CD14-positive monocyte (primary cell): ENCODE measurements at regions not wholly inside any gene's neighbourhood (a gene's known extent, or its start where the extent isn't known, plus 50 kb on each side); places are given as distances from the start of the nearest gene placed in this dataset.

ENCODE experiments used
- DNase-seq, 3 donors: peaks; one replicate each; pipeline ENCODE4 v3.0.0-alpha.2; 2011 to 2022
- H2AFZ ChIP-seq: 2 replicates; pipeline ENCODE4 v1.6.0; 2012; ENCODE audit warnings: mild to moderate bottlenecking, low read depth, low read length, inconsistent platforms; ENCODE audit not compliant: insufficient read depth, poor library complexity, severe bottlenecking
- H3K27ac ChIP-seq, 2 donors: 1 replicate in 1 of 2; 2 replicates in 1 of 2; pipeline ENCODE4 v1.5.1; 2012 to 2013; ENCODE audit warnings: low read length in 2 of 2, control low read depth in 1 of 2, inconsistent platforms in 1 of 2, low read depth in 1 of 2, mild to moderate bottlenecking in 1 of 2
- H3K27me3 ChIP-seq, 2 donors: one replicate each; pipeline versions ENCODE4 v1.6.0 to v1.6.1; 2011 to 2013; ENCODE audit warnings: low read length in 2 of 2; ENCODE audit not compliant: control insufficient read depth in 2 of 2, insufficient read depth in 2 of 2
- H3K36me3 ChIP-seq, 2 donors: replicated peaks in 1 of 2; 1 replicate in 1 of 2; 2 replicates in 1 of 2; pipeline versions ENCODE4 v1.5.1 to v1.6.1; 2012 to 2013; ENCODE audit warnings: low read length in 2 of 2, control low read depth in 1 of 2, inconsistent platforms in 1 of 2, mild to moderate bottlenecking in 1 of 2; ENCODE audit not compliant: insufficient read depth in 2 of 2, control insufficient read depth in 1 of 2
- H3K4me1 ChIP-seq, 2 donors: 1 replicate in 1 of 2; 2 replicates in 1 of 2; pipeline versions ENCODE4 v1.5.1 to v1.6.1; 2012 to 2013; ENCODE audit warnings: low read length in 2 of 2, control low read depth in 1 of 2, inconsistent platforms in 1 of 2, mild to moderate bottlenecking in 1 of 2, moderate library complexity in 1 of 2; ENCODE audit not compliant: insufficient read depth in 2 of 2, control insufficient read depth in 1 of 2
- H3K4me2 ChIP-seq: replicated peaks from 2 replicates; pipeline ENCODE3; 2012; ENCODE audit warnings: low read length, moderate library complexity, mild to moderate bottlenecking; ENCODE audit not compliant: poor library complexity, severe bottlenecking; ENCODE audit errors: extremely low read depth
- H3K4me3 ChIP-seq, 3 experiments: fragments of 200-600 bp in 1 of 3; sonication (generic) in 1 of 3; replicated peaks in 1 of 3; 1 replicate in 2 of 3; 2 replicates in 1 of 3; pipeline ENCODE4 v1.5.1; 2011 to 2013; ENCODE audit warnings: low read length in 3 of 3, mild to moderate bottlenecking in 3 of 3, control low read depth in 2 of 3, low read depth in 2 of 3, inconsistent platforms in 1 of 3, moderate library complexity in 1 of 3
- H3K79me2 ChIP-seq: 2 replicates; pipeline ENCODE4 v1.6.0; 2012; ENCODE audit warnings: mild to moderate bottlenecking, control low read depth, inconsistent platforms, low read length, moderate library complexity; ENCODE audit not compliant: insufficient read depth
- H3K9ac ChIP-seq: 2 replicates; pipeline ENCODE4 v1.6.0; 2017; ENCODE audit warnings: low read length, mild to moderate bottlenecking; ENCODE audit not compliant: insufficient read depth, poor library complexity, severe bottlenecking
- H3K9me3 ChIP-seq, 2 donors: replicated peaks in 1 of 2; 1 replicate in 1 of 2; 2 replicates in 1 of 2; pipeline versions ENCODE4 v1.5.1 to v1.6.1; 2012 to 2013; ENCODE audit warnings: low read length in 2 of 2, control low read depth in 1 of 2; ENCODE audit not compliant: control insufficient read depth in 1 of 2, insufficient read depth in 1 of 2
- H4K20me1 ChIP-seq: 2 replicates; pipeline ENCODE4 v1.6.0; 2012; ENCODE audit warnings: mild to moderate bottlenecking, low read length, control low read depth, moderate library complexity; ENCODE audit not compliant: insufficient read depth
- H3K27ac Mint-ChIP-seq, 7 donors: one replicate each; pipeline ENCODE4 v1.8.0; 2020; ENCODE audit warnings: mild to moderate bottlenecking in 7 of 7, mixed read lengths in 7 of 7, moderate library complexity in 6 of 7, inconsistent platforms in 2 of 7
- H3K27me3 Mint-ChIP-seq, 3 donors: one replicate each; pipeline ENCODE4 v1.8.0; 2021 to 2022; ENCODE audit warnings: low read depth in 3 of 3, mild to moderate bottlenecking in 3 of 3, mixed read lengths in 3 of 3, moderate library complexity in 3 of 3, inconsistent platforms in 1 of 3
- H3K36me3 Mint-ChIP-seq, 2 donors: one replicate each; pipeline ENCODE4 v1.8.0; 2020; ENCODE audit warnings: mixed read lengths in 2 of 2, inconsistent platforms in 1 of 2, mild to moderate bottlenecking in 1 of 2
- H3K4me1 Mint-ChIP-seq: one replicate; pipeline ENCODE4 v1.8.0; 2020; ENCODE audit warnings: mild to moderate bottlenecking, mixed read lengths
- H3K4me3 Mint-ChIP-seq, 2 donors: one replicate each; pipeline ENCODE4 v1.8.0; 2020; ENCODE audit warnings: mild to moderate bottlenecking in 2 of 2, mixed read lengths in 2 of 2, moderate library complexity in 1 of 2
- H3K9me3 Mint-ChIP-seq, 7 donors: one replicate each; pipeline ENCODE4 v1.8.0; 2020 to 2022; ENCODE audit warnings: mixed read lengths in 7 of 7, mild to moderate bottlenecking in 6 of 7, moderate library complexity in 6 of 7, inconsistent platforms in 2 of 7
- CTCF ChIP-seq: fragments of 200-600 bp; IDR thresholded peaks from one replicate; pipeline ENCODE4 v1.8.0; 2022; ENCODE audit warnings: antibody characterized with exemption, mild to moderate bottlenecking
- WGBS: methylation state at CpG from one replicate; pipeline ENCODE4 v1.1.5; 2013; ENCODE audit warnings: missing lambda C conversion rate; ENCODE audit not compliant: insufficient coverage; 5-methylcytosine and 5-hydroxymethylcytosine counted together
- intact Hi-C, 2 donors: fragments of 100-400 bp; cut with micrococcal nuclease; formaldehyde crosslinking; loops; one replicate each; pipeline versions ENCODE4 v1.15.0 to v1.15.1; 2023

DNA sequence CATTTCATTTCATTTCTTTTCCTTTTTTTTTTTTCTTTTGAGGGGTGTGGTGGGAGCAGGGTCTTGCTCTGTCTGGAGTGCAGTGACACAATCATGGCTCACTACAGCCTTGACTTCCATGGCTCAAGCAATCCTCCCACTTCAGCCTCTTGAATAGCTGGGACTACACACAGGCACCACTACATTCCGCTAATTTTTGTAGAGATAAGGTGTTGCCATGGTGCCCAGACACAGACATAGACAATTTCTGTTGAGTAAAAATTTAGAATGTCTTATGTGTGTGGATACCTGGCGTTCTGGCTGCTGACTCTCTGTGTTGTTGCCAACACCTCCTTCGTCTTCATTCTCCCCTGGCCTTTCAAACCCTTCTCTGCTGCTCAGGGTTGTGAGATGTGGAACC is 54.0 kb upstream of the PRSS58 start:
- Mint-ChIP-seq H3K27ac (no peak overlapping the region), H3K4me3 (no peak overlapping the region)
- no CpG with 5 or more reads among the region's 3 CpGs for WGBS

DNA sequence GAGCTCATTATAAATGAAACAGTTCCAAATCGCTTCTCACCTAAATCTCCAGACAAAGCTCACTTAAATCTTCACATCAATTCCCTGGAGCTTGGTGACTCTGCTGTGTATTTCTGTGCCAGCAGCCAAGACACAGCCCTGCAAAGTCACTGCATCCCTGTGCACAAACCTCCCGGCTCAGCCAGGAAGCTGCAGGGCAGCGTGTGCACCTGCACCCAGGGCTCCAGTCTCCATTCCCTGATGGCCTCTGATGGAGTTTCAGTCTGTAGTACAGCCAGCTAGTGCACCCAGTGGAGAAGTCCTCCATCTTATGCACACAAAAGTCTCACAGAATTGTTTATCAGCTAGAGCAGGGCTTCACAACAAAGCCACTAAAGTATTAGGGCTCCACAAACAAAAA is 51.1 kb upstream of the PRSS58 start:
- Histone ChIP-seq H3K9ac (no peak overlapping the region), H3K4me3 (no peak overlapping the region), H2AFZ (no peak overlapping the region), H3K27ac (no peak overlapping the region), H4K20me1 (no peaks in the 10 kb centered on the region), H3K27me3 (no peaks in the 10 kb centered on the region), H3K4me1 (peaks cover 4 to 5% of the 10 kb centered on the region in 2 donors), H3K79me2 (no peaks in the 10 kb centered on the region), H3K4me2 (no peak overlapping the region), H3K9me3 (no peaks in the 10 kb centered on the region), H3K36me3 (no peaks in the 10 kb centered on the region)
- 51% methylated on average over 2 of the region's 3 CpGs for WGBS
- Mint-ChIP-seq H3K4me1 (peaks cover 23% of the 10 kb centered on the region), H3K27ac (no peak overlapping the region), H3K27me3 (peaks cover 7 to 10% (median 9%) of the 10 kb centered on the region in 3 donors), H3K36me3 (no peaks in the 10 kb centered on the region), H3K9me3 (peaks cover 0 to 2% (median 0%) of the 10 kb centered on the region in 7 donors), H3K4me3 (no peak overlapping the region)
- no peak for TF ChIP-seq CTCF
- intact Hi-C loops = loop anchor here (1.0 to 2.0 kb wide), 2 partner anchors 35 to 36 kb away; no protein-coding TSS in a partner anchor
- DNase-seq = no peak

More for the DNA sequence above, 54.0 kb upstream of the PRSS58 start:
- Mint-ChIP-seq H3K27me3 (peaks cover 8 to 10% (median 10%) of the 10 kb centered on the region in 3 donors), H3K4me1 (peaks cover 13% of the 10 kb centered on the region), H3K36me3 (no peaks in the 10 kb centered on the region), H3K9me3 (peaks cover 0 to 2% (median 0%) of the 10 kb centered on the region in 7 donors)
- no peaks in the 10 kb centered on the region for H3K36me3 ChIP-seq
- no peaks in the 10 kb centered on the region for H3K79me2 ChIP-seq
- no peak overlapping the region for H3K9ac ChIP-seq
- intact Hi-C loops = no loop called here
- no peak overlapping the region for H3K4me3 ChIP-seq
- H3K9me3 ChIP-seq = no peaks in the 10 kb centered on the region
- H4K20me1 ChIP-seq = no peaks in the 10 kb centered on the region
- no peak overlapping the region for H3K27ac ChIP-seq
- H3K4me2 ChIP-seq = no peak overlapping the region
- no peak for TF ChIP-seq CTCF
- H3K27me3 ChIP-seq = no peaks in the 10 kb centered on the region
- no peak overlapping the region for H2AFZ ChIP-seq
- DNase-seq = no peak
- H3K4me1 ChIP-seq = peaks cover 4 to 7% of the 10 kb centered on the region in 2 donors
